ENCODE measurements at regions not wholly inside any gene's neighbourhood (a gene's known extent, or its start where the extent isn't known, plus 50 kb on each side); places are given as distances from the start of the nearest gene placed in this dataset.

GRCh38 chr5:115381911-115382662, 85.6 kb upstream of the CCDC112 start:
- TF ChIP-seq CTCF (IDR thresholded peaks at IDR 0.05) (no peak), ZFX (IDR thresholded peaks at IDR 0.05; ENCODE audit: borderline replicate concordance) (no peak)

Data from 22Rv1 (cell line).